Heart left ventricle (tissue), 16 donors: ENCODE measurements at regions not wholly inside any gene's neighbourhood (a gene's known extent, or its start where the extent isn't known, plus 50 kb on each side); places are given as distances from the start of the nearest gene placed in this dataset.

Experiments used
- ATAC-seq, 4 donors: fragments of 200-7000 bp; cut with Tn5 transposase; one replicate each; pipeline ENCODE4 v1.9.1; 2020 to 2022; ENCODE audit warnings: moderate library complexity in 4 of 4, mild to moderate bottlenecking in 3 of 4, moderate number of reproducible peaks in 1 of 4
- DNase-seq, 5 donors: peaks; one replicate each; pipeline ENCODE4 v3.0.0-alpha.2; 2020
- H3K27ac ChIP-seq, 12 donors: fragments of 200-600 bp; sonication (generic) in 4 of 12; one replicate each; pipeline versions ENCODE4 v1.5.0 to v1.8.0; 2016 to 2022; ENCODE audit warnings: mild to moderate bottlenecking in 2 of 12
- H3K27me3 ChIP-seq, 9 donors: fragments of 200-600 bp; sonication (generic) in 2 of 9; one replicate each; pipeline versions ENCODE4 v1.5.1 to v1.8.0; 2016 to 2022; ENCODE audit warnings: mild to moderate bottlenecking in 3 of 9
- H3K36me3 ChIP-seq, 9 donors: fragments of 200-600 bp; sonication (generic) in 2 of 9; one replicate each; pipeline versions ENCODE4 v1.5.0 to v1.8.0; 2018 to 2022; ENCODE audit warnings: mild to moderate bottlenecking in 2 of 9
- H3K4me1 ChIP-seq, 12 donors: fragments of 200-600 bp; sonication (generic) in 4 of 12; one replicate each; pipeline versions ENCODE4 v1.5.0 to v1.8.0; 2016 to 2022; ENCODE audit warnings: mild to moderate bottlenecking in 3 of 12
- H3K4me3 ChIP-seq, 12 donors: fragments of 200-600 bp; sonication (generic) in 4 of 12; one replicate each; pipeline versions ENCODE4 v1.5.0 to v1.8.0; 2017 to 2022; ENCODE audit warnings: mild to moderate bottlenecking in 9 of 12, moderate library complexity in 4 of 12
- H3K9me3 ChIP-seq, 12 donors: fragments of 200-600 bp; sonication (generic) in 4 of 12; one replicate each; pipeline versions ENCODE4 v1.5.0 to v1.8.0; 2016 to 2022; ENCODE audit warnings: mild to moderate bottlenecking in 1 of 12
- CTCF ChIP-seq, 12 donors: fragments of 200-600 bp; sonication (generic) in 4 of 12; IDR thresholded peaks; one replicate each; pipeline versions ENCODE4 v1.5.0 to v1.8.0; 2018 to 2022; ENCODE audit warnings: antibody characterized with exemption in 12 of 12, mild to moderate bottlenecking in 5 of 12
- POLR2A ChIP-seq, 2 donors: fragments of 450-650 bp; IDR thresholded peaks; one replicate each; pipeline ENCODE4 v1.6.1; 2017; ENCODE audit warnings: antibody characterized with exemption in 2 of 2, mild to moderate bottlenecking in 2 of 2, moderate library complexity in 2 of 2
- whole genome bisulfite sequencing, 4 donors: extraction: QIAGEN DNeasy Blood & Tissue Kit in 2 of 4; methylation state at CpG; one replicate each; pipeline versions ENCODE4 v1.1.5 to v1.1.7; 2013 to 2018; 5-methylcytosine and 5-hydroxymethylcytosine counted together
- intact Hi-C, 10 donors: fragments of 100-400 bp; cut with DNase I; formaldehyde crosslinking; loops; one replicate each; pipeline versions ENCODE4 v1.11.1 to v1.14.2; 2022
- donor health status: ischemic (EF 13 %, LVEDD 7.1; RV severe dilation, severe dysfunction).
- donor health status: healthy with polysubstance abuse.
- donor health status: DM: no; HTN: yes; CAD: no.
- donor health status: DM: no; HTN: no; CAD: no.
- donor health status: ischemic (EF 25% LVEDD 6.9; RV normal size, moderate dysfunction).
- donor health status: ischemic (EF 25% LVEDD 5.7; RV mildly dilated, moderate dysfunction).
- donor health status: healthy.
- donor health status: DM: yes; HTN: yes; CAD: no.
- donor health status: ischemic (EF 35%, LVEDD 5.7; RV mildly dilated, moderate dysfunction).
- donor health status: nonischemic (EF 11% LVEDD 7.7; RV severe dilation, severe dysfunction).
- donor health status: DM: yes; HTN: yes; CAD: no.
- donor health status: PGD.
- donor health status: ischemic (EF 29% LVEDD 5.4; RV normal size, mild dysfunction).
- donor health status: nonischemic (EF 23%, LVEDD 6.1; RV moderate dilation, normal function).

- no peak for DNase-seq
- peaks cover 0 to 17% (median 0%) of the 10 kb centered on the region in 12 donors for H3K9me3 ChIP-seq
- H3K4me3 ChIP-seq, result no peak overlapping the region
- no peak overlapping the region for H3K27ac ChIP-seq
- 79 to 87% (median 81%) methylated on average over 2 to 3 of the region's 3 CpGs for WGBS, 4 donors
- H3K4me1 ChIP-seq, result no peaks in the 10 kb centered on the region
- H3K27me3 ChIP-seq, result no peaks in the 10 kb centered on the region
- H3K36me3 ChIP-seq, result no peaks in the 10 kb centered on the region
- TF ChIP-seq CTCF (IDR thresholded peaks at IDR 0.05) (no peak), POLR2A (IDR thresholded peaks at IDR 0.05) (no peak)
- ATAC-seq, result no peak
- intact Hi-C loops, result no loop called here
Measured at GRCh38 chr2:57528499-57528898, 518.1 kb upstream of the VRK2 start.

- Histone ChIP-seq H3K4me3 (no peak overlapping the region), H3K36me3 (no peaks in the 10 kb centered on the region), H3K27ac (no peak overlapping the region), H3K4me1 (no peaks in the 10 kb centered on the region), H3K9me3 (no peaks in the 10 kb centered on the region), H3K27me3 (no peaks in the 10 kb centered on the region)
- DNase-seq (no peak), ATAC-seq (no peak)
- TF ChIP-seq CTCF (IDR thresholded peaks at IDR 0.05), result no peak
- TF ChIP-seq POLR2A (IDR thresholded peaks at IDR 0.05), result no peak
- intact Hi-C loops, result no loop called here
Measured at GRCh38 chr2:57534358-57534757, 512.2 kb upstream of the VRK2 start.

GRCh38 chr2:57536535-57537231 is 509.9 kb upstream of the VRK2 start:
- no peak overlapping the region for H3K4me3 ChIP-seq
- no peak for ATAC-seq
- TF ChIP-seq CTCF (IDR thresholded peaks at IDR 0.05), result no peak
- TF ChIP-seq POLR2A (IDR thresholded peaks at IDR 0.05), result no peak
- H3K36me3 ChIP-seq, result no peaks in the 10 kb centered on the region
- no peak for DNase-seq
- no peaks in the 10 kb centered on the region for H3K9me3 ChIP-seq
- H3K27me3 ChIP-seq, result no peaks in the 10 kb centered on the region
- H3K4me1 ChIP-seq, result no peaks in the 10 kb centered on the region
- H3K27ac ChIP-seq, result no peak overlapping the region
- intact Hi-C loops, result no loop called here
- 0 to 31% (median 0%) methylated on average over 1 of the region's 1 CpG for WGBS, 4 donors

GRCh38 chr2:57539761-57540160 is 506.8 kb upstream of the VRK2 start:
- Histone ChIP-seq H3K36me3 (no peaks in the 10 kb centered on the region), H3K9me3 (no peaks in the 10 kb centered on the region), H3K4me3 (no peak overlapping the region), H3K4me1 (no peaks in the 10 kb centered on the region), H3K27ac (no peak overlapping the region), H3K27me3 (no peaks in the 10 kb centered on the region)
- 67 to 81% (median 75%) methylated on average over 3 of the region's 3 CpGs for whole genome bisulfite sequencing, 4 donors
- DNase-seq, result no peak
- ATAC-seq, result no peak
- TF ChIP-seq CTCF (IDR thresholded peaks at IDR 0.05) (no peak), POLR2A (IDR thresholded peaks at IDR 0.05) (no peak)
- intact Hi-C loops, result no loop called here
